CMK (cell line): ENCODE measurements at regions not wholly inside any gene's neighbourhood (a gene's known extent, or its start where the extent isn't known, plus 50 kb on each side); places are given as distances from the start of the nearest gene placed in this dataset.

Source experiments
- DNase-seq: peaks from one replicate; pipeline ENCODE4 v3.0.0-alpha.2; 2010; ENCODE audit warnings: low read depth

GRCh38 chr9:95756101-95756500 lies 119.4 kb upstream of the ERCC6L2 start:
- DNase-seq, result no peak

- DNase-seq, result no peak
Measured at GRCh38 chr9:95755421-95755730, 120.1 kb upstream of the ERCC6L2 start.

- DNase-seq, result no peak
Measured at GRCh38 chr9:95754533-95755420, 120.7 kb upstream of the ERCC6L2 start.

- DNase-seq, result peak; percentile 45
Measured at GRCh38 chr9:95753762-95754465, 121.6 kb upstream of the ERCC6L2 start.

GRCh38 chr9:95752129-95752731 lies 123.3 kb upstream of the ERCC6L2 start:
- DNase-seq, result no peak

- DNase-seq, result no peak
Measured at GRCh38 chr9:95751520-95751790, 124.0 kb upstream of the ERCC6L2 start.

GRCh38 chr9:95750725-95751519 lies 124.6 kb upstream of the ERCC6L2 start:
- DNase-seq, result no peak

DNA sequence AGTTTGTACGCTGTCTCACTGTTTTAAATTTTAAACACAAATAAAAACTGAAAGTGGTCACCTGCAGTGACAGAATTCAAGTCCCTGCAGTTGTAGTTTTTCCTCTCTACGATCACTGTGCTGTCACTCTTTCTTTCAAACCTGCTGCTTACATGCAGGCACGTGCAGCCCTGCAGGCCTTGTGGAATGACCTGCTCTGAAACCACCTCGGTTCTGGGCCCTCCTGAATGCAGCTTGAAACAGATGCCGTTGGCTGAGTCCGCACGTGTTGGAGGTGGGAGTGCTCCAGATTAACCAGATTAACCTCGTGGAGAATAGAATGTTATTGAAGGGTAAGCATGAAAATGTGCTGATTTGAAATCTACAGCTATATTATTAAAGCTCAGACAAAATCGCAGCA lies 126.0 kb upstream of the ERCC6L2 start:
- DNase-seq, result no peak

DNA sequence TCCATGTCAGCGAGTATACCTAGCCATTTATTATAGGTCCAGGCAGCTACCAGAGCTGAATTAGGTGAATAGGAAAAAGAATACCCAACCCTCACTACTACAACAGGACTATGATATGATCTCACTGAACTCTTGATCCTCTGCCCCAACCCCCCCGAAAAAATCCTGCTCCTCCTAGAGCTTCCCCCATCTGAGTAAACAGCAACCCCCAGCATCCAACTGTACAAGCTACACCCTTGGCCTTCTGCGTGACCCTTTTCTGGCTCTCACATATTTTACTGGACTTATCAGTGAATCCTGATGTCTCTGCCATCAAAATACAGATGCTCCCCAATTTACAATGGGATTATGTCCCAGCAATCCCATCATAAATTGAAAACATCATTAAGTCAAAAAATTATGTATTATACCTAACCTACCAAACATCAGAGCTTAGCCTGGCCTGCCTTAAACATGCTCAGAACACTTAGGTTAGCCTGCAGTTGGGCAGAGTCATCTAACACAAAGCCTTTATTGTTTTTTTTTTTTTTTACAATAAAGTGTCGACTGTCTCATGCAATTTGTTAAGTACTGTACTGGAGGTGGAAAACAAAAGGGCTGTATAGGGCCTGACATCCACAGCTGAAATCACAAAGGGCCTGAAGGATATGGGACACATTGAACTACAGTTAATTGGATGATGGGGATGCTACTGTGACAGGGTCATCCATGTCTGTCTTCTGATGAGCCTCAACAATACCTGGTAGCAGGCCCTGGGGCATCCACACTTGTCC lies 128.9 kb upstream of the ERCC6L2 start:
- no peak for DNase-seq

- no peak for DNase-seq
Measured at GRCh38 chr9:95742821-95743220, 132.7 kb upstream of the ERCC6L2 start.

DNA sequence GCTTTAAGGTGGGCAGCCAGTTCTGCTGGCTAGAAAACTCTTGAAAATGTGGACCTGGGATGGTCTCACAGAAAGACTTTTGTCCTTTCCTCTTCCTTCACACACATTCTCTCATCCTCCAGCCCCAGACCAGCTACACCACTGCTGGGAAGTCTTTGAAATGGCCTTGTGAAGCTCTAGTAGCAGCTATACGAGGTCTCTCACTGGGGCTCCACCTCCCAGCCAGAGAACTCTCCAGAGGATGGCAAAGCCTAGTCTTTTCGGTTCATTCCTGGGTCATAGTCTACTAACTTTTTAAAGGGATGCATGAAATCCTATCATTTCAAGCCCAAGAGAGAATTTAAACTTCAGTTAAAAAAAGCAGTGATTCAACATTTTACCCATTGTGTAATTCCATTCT lies 133.9 kb upstream of the ERCC6L2 start:
- no peak for DNase-seq

DNA sequence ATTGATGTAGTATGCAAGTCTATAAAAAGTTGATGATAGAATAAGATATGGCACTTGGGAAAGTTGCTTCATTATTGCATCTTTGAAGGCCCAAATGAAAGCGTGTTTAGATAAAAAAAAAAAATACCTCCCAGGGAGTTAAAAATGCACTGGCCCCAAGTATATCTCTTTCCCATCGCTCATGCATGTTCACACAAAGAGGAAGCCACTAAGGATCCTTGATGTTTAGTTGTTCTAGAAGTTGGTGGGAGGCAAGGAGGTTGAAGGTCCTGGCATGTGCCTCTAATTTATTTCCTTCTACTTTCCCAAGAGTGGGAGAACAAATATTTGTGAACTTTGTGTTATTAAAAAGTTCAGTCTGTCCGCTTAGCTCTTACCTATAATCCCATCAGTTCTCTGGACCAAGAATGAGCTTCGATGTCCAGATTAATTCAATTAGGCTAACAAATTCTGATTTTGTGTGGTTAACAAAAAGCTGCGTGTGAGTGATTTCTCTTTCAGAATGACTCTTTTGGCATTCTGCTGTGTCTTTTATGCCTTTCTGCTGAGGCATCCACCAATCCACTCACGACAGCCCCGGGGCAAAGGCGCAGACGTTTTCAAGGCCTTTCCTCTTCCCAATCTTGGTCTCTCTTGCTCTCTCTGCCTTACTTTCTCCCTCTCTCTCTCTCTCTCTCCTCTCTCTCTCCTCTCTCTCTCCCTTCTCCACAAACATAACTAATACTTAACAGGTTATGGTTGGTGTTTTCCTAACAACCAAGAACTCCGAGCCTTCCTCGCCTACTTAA lies 135.1 kb upstream of the ERCC6L2 start:
- DNase-seq, result no peak

DNA sequence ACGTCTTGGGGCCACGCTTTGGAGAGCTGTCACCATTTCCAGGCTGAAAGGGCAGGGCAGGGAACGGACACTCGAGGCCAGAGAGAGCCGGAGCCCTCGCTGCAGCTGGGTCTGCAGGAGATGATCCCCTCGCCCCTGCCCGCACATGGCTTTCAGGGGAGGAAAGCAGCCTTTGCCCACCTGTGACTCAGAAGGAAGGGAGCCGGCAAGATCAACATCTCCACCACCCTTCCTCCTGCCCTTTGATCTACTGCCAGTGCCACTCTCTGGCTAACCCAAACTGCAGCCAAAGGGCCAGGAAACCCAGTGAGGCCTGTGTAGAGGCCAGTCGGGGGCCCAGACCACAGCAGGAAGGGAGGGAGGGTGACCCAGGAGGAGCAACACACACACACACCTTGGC lies 137.1 kb upstream of the ERCC6L2 start:
- DNase-seq, result no peak

DNA sequence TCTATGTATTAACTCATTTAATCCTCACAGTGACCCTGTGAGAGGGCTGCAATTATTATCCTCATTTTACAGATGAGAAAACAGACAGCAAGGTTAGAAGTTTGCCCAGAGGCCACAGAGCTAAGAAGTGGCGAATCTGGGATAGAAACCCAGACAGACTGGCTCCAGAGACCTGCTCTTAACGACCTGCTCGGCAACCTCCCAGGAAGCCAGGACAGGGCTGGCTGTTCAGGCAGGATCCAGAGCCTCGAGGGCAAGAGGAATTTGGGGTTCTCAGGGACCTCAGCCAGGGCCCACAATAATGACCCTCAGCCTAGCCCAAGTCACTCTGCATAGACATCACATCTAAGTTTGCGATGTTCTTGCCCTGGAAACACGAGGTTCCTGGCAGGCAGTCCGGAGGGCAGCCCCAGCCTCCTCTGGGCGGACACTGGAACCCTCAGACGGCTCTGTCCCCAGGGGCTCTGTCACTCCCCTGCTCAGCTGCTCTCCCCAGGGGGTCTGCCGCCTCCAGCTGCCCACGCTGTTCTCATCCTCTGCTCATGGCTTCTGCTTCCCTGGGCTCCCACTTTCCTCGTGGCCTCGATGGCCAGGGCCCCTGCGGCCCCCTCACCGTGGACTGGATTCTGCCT lies 138.5 kb upstream of the ERCC6L2 start:
- no peak for DNase-seq

GRCh38 chr9:95736370-95736769 lies 139.1 kb upstream of the ERCC6L2 start:
- DNase-seq, result no peak

GRCh38 chr9:95735701-95736100 lies 139.8 kb upstream of the ERCC6L2 start:
- no peak for DNase-seq

DNA sequence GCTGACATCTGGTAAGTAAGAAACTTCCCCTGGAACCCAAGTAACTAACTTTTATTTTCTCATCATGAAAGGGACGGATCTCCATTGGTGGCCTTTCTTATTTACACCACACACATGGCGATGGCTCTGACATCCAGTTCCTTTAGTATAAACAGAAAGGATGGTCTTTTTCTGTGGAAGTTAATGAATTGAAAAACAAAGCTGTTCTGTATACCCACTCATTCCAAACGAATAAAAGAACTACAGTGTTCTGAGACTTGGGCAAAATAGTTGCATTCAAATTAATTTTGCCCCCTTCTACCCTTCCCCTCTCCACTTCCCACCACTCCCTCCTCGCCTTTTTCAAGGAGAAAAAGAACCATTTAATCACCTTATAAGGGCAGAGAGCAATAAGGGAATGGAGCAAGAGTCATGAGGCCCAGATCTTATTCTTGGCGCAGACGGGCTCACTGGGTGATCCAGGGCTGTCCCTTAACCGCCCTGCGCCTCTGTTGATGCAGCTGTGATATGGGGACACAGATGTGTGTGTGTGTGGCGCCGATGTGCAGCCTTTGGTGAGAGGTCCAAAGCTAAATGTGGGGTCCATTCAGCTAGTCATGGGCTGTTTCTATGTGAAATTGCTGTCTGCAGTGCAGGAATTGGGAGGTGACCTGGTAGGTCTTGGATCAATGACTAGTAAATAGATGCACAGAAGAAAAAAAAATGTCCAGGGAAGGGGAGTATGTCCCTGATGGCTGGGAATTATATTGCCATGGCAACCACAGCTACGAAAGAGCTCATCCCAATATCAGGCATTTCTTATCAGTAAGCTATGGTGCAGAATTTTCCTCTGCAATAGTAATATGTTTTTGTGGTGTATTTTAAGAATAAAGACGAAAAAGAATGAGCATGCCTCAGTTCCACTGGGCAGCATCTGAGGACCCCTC lies 141.5 kb upstream of the ERCC6L2 start:
- DNase-seq, result no peak

- no peak for DNase-seq
Measured at GRCh38 chr9:95732802-95733688, 142.4 kb upstream of the ERCC6L2 start.
